CD14-positive monocyte (primary cell): ENCODE measurements at regions not wholly inside any gene's neighbourhood (a gene's known extent, or its start where the extent isn't known, plus 50 kb on each side); places are given as distances from the start of the nearest gene placed in this dataset.

ENCODE experiments used
- DNase-seq, 3 donors: peaks; one replicate each; pipeline ENCODE4 v3.0.0-alpha.2; 2011 to 2022
- H2AFZ ChIP-seq: 2 replicates; pipeline ENCODE4 v1.6.0; 2012; ENCODE audit warnings: mild to moderate bottlenecking, low read depth, low read length, inconsistent platforms; ENCODE audit not compliant: insufficient read depth, poor library complexity, severe bottlenecking
- H3K27ac ChIP-seq, 2 donors: 1 replicate in 1 of 2; 2 replicates in 1 of 2; pipeline ENCODE4 v1.5.1; 2012 to 2013; ENCODE audit warnings: low read length in 2 of 2, control low read depth in 1 of 2, inconsistent platforms in 1 of 2, low read depth in 1 of 2, mild to moderate bottlenecking in 1 of 2
- H3K27me3 ChIP-seq, 2 donors: one replicate each; pipeline versions ENCODE4 v1.6.0 to v1.6.1; 2011 to 2013; ENCODE audit warnings: low read length in 2 of 2; ENCODE audit not compliant: control insufficient read depth in 2 of 2, insufficient read depth in 2 of 2
- H3K36me3 ChIP-seq, 2 donors: replicated peaks in 1 of 2; 1 replicate in 1 of 2; 2 replicates in 1 of 2; pipeline versions ENCODE4 v1.5.1 to v1.6.1; 2012 to 2013; ENCODE audit warnings: low read length in 2 of 2, control low read depth in 1 of 2, inconsistent platforms in 1 of 2, mild to moderate bottlenecking in 1 of 2; ENCODE audit not compliant: insufficient read depth in 2 of 2, control insufficient read depth in 1 of 2
- H3K4me1 ChIP-seq, 2 donors: 1 replicate in 1 of 2; 2 replicates in 1 of 2; pipeline versions ENCODE4 v1.5.1 to v1.6.1; 2012 to 2013; ENCODE audit warnings: low read length in 2 of 2, control low read depth in 1 of 2, inconsistent platforms in 1 of 2, mild to moderate bottlenecking in 1 of 2, moderate library complexity in 1 of 2; ENCODE audit not compliant: insufficient read depth in 2 of 2, control insufficient read depth in 1 of 2
- H3K4me2 ChIP-seq: replicated peaks from 2 replicates; pipeline ENCODE3; 2012; ENCODE audit warnings: low read length, moderate library complexity, mild to moderate bottlenecking; ENCODE audit not compliant: poor library complexity, severe bottlenecking; ENCODE audit errors: extremely low read depth
- H3K4me3 ChIP-seq, 3 experiments: fragments of 200-600 bp in 1 of 3; sonication (generic) in 1 of 3; replicated peaks in 1 of 3; 1 replicate in 2 of 3; 2 replicates in 1 of 3; pipeline ENCODE4 v1.5.1; 2011 to 2013; ENCODE audit warnings: low read length in 3 of 3, mild to moderate bottlenecking in 3 of 3, control low read depth in 2 of 3, low read depth in 2 of 3, inconsistent platforms in 1 of 3, moderate library complexity in 1 of 3
- H3K79me2 ChIP-seq: 2 replicates; pipeline ENCODE4 v1.6.0; 2012; ENCODE audit warnings: mild to moderate bottlenecking, control low read depth, inconsistent platforms, low read length, moderate library complexity; ENCODE audit not compliant: insufficient read depth
- H3K9ac ChIP-seq: 2 replicates; pipeline ENCODE4 v1.6.0; 2017; ENCODE audit warnings: low read length, mild to moderate bottlenecking; ENCODE audit not compliant: insufficient read depth, poor library complexity, severe bottlenecking
- H3K9me3 ChIP-seq, 2 donors: replicated peaks in 1 of 2; 1 replicate in 1 of 2; 2 replicates in 1 of 2; pipeline versions ENCODE4 v1.5.1 to v1.6.1; 2012 to 2013; ENCODE audit warnings: low read length in 2 of 2, control low read depth in 1 of 2; ENCODE audit not compliant: control insufficient read depth in 1 of 2, insufficient read depth in 1 of 2
- H4K20me1 ChIP-seq: 2 replicates; pipeline ENCODE4 v1.6.0; 2012; ENCODE audit warnings: mild to moderate bottlenecking, low read length, control low read depth, moderate library complexity; ENCODE audit not compliant: insufficient read depth
- H3K27ac Mint-ChIP-seq, 7 donors: one replicate each; pipeline ENCODE4 v1.8.0; 2020; ENCODE audit warnings: mild to moderate bottlenecking in 7 of 7, mixed read lengths in 7 of 7, moderate library complexity in 6 of 7, inconsistent platforms in 2 of 7
- H3K27me3 Mint-ChIP-seq, 3 donors: one replicate each; pipeline ENCODE4 v1.8.0; 2021 to 2022; ENCODE audit warnings: low read depth in 3 of 3, mild to moderate bottlenecking in 3 of 3, mixed read lengths in 3 of 3, moderate library complexity in 3 of 3, inconsistent platforms in 1 of 3
- H3K36me3 Mint-ChIP-seq, 2 donors: one replicate each; pipeline ENCODE4 v1.8.0; 2020; ENCODE audit warnings: mixed read lengths in 2 of 2, inconsistent platforms in 1 of 2, mild to moderate bottlenecking in 1 of 2
- H3K4me1 Mint-ChIP-seq: one replicate; pipeline ENCODE4 v1.8.0; 2020; ENCODE audit warnings: mild to moderate bottlenecking, mixed read lengths
- H3K4me3 Mint-ChIP-seq, 2 donors: one replicate each; pipeline ENCODE4 v1.8.0; 2020; ENCODE audit warnings: mild to moderate bottlenecking in 2 of 2, mixed read lengths in 2 of 2, moderate library complexity in 1 of 2
- H3K9me3 Mint-ChIP-seq, 7 donors: one replicate each; pipeline ENCODE4 v1.8.0; 2020 to 2022; ENCODE audit warnings: mixed read lengths in 7 of 7, mild to moderate bottlenecking in 6 of 7, moderate library complexity in 6 of 7, inconsistent platforms in 2 of 7
- WGBS: methylation state at CpG from one replicate; pipeline ENCODE4 v1.1.5; 2013; ENCODE audit warnings: missing lambda C conversion rate; ENCODE audit not compliant: insufficient coverage; 5-methylcytosine and 5-hydroxymethylcytosine counted together
- intact Hi-C, 2 donors: fragments of 100-400 bp; cut with micrococcal nuclease; formaldehyde crosslinking; loops; one replicate each; pipeline versions ENCODE4 v1.15.0 to v1.15.1; 2023
- TF ChIP-seq, protein P1 (sequence below): fragments of 200-600 bp; IDR thresholded peaks from one replicate; pipeline ENCODE4 v1.8.0; 2022; ENCODE audit warnings: antibody characterized with exemption, mild to moderate bottlenecking

DNA sequence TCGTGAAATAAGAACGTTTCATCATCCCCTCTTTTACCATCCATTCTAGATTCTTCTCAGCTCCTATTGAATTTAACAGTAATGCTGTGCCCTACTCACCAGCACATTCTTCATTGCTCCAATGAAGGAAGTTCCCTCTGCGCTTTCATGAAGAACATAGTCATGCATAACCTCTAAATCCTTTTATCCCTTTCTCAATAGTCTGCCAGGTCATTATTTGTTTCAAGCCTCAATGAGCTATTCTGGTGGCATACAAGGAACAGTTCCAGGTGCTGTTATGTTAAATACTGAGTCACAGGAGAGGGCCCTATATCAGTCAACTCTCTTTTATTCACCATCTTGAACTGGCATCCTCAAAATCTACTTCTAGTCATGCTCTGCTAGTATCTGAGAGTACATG, 381.0 kb downstream of the GPATCH2 start:
- no peaks in the 10 kb centered on the region for H3K4me1 Mint-ChIP-seq
- Histone ChIP-seq H3K4me3 (no peak overlapping the region), H2AFZ (no peak overlapping the region), H3K9me3 (peaks cover 0 to 2% of the 10 kb centered on the region in 2 donors), H3K4me1 (no peaks in the 10 kb centered on the region), H3K4me2 (no peak overlapping the region), H3K27me3 (no peaks in the 10 kb centered on the region), H4K20me1 (no peaks in the 10 kb centered on the region), H3K79me2 (no peaks in the 10 kb centered on the region), H3K36me3 (no peaks in the 10 kb centered on the region), H3K9ac (no peak overlapping the region), H3K27ac (no peak overlapping the region)
- intact Hi-C loops = no loop called here
- H3K27me3 Mint-ChIP-seq = peaks cover 0 to 1% (median 0%) of the 10 kb centered on the region in 3 donors
- H3K9me3 Mint-ChIP-seq = peaks cover 0 to 17% (median 5%) of the 10 kb centered on the region in 7 donors
- H3K36me3 Mint-ChIP-seq = no peaks in the 10 kb centered on the region
- WGBS = 82% methylated on average over 1 of the region's 3 CpGs
- no peak overlapping the region for H3K27ac Mint-ChIP-seq
- TF ChIP-seq, protein P1, sequence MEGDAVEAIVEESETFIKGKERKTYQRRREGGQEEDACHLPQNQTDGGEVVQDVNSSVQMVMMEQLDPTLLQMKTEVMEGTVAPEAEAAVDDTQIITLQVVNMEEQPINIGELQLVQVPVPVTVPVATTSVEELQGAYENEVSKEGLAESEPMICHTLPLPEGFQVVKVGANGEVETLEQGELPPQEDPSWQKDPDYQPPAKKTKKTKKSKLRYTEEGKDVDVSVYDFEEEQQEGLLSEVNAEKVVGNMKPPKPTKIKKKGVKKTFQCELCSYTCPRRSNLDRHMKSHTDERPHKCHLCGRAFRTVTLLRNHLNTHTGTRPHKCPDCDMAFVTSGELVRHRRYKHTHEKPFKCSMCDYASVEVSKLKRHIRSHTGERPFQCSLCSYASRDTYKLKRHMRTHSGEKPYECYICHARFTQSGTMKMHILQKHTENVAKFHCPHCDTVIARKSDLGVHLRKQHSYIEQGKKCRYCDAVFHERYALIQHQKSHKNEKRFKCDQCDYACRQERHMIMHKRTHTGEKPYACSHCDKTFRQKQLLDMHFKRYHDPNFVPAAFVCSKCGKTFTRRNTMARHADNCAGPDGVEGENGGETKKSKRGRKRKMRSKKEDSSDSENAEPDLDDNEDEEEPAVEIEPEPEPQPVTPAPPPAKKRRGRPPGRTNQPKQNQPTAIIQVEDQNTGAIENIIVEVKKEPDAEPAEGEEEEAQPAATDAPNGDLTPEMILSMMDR = no peak
- no peak for DNase-seq
- no peak overlapping the region for H3K4me3 Mint-ChIP-seq

DNA sequence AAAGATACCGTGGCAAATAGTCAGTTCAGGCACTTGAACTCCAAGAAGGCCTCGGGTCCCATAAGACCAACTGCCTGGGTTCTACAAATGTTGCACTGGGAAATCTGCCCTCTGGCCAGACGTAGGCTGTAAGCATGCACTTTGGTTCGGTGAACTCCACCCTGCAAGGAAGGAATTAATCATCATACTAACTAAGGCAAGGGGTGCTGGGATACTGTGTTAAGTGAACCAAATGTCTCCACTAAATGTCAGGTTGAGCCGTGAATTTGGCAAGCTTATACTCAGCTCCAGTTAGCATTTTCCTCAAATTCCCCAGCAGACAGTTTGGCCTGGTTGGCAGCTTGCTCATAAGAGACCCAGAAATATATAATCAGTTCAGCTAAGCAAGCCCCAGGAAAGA, 385.9 kb downstream of the GPATCH2 start:
- H3K4me1 ChIP-seq = no peaks in the 10 kb centered on the region
- intact Hi-C loops = no loop called here
- Mint-ChIP-seq H3K27ac (no peak overlapping the region), H3K27me3 (peaks cover 0 to 1% (median 0%) of the 10 kb centered on the region in 3 donors), H3K4me3 (no peak overlapping the region), H3K36me3 (no peaks in the 10 kb centered on the region), H3K9me3 (peaks cover 0 to 7% (median 1%) of the 10 kb centered on the region in 7 donors), H3K4me1 (no peaks in the 10 kb centered on the region)
- no peak overlapping the region for H3K4me2 ChIP-seq
- DNase-seq = no peak
- TF ChIP-seq, protein P1 = no peak
- H4K20me1 ChIP-seq = no peaks in the 10 kb centered on the region
- H3K79me2 ChIP-seq = no peaks in the 10 kb centered on the region
- no peak overlapping the region for H3K4me3 ChIP-seq
- peaks cover 0 to 2% of the 10 kb centered on the region in 2 donors for H3K9me3 ChIP-seq
- no CpG with 5 or more reads among the region's 5 CpGs for WGBS
- H3K27ac ChIP-seq = no peak overlapping the region
- H3K9ac ChIP-seq = no peak overlapping the region
- H3K27me3 ChIP-seq = no peaks in the 10 kb centered on the region
- H2AFZ ChIP-seq = no peak overlapping the region
- H3K36me3 ChIP-seq = no peaks in the 10 kb centered on the region
